Smooth muscle cell (in vitro differentiated cells): ENCODE measurements at regions not wholly inside any gene's neighbourhood (a gene's known extent, or its start where the extent isn't known, plus 50 kb on each side); places are given as distances from the start of the nearest gene placed in this dataset.

Experiments
- DNase-seq: peaks from one replicate; lab custom pipeline; 2025; ENCODE audit not compliant: unreplicated experiment; lab: John Stamatoyannopoulos, UW
- H2AFZ ChIP-seq: fragments of 200-600 bp; sonication (generic); 2 replicates; pipeline ENCODE4 v1.6.0; 2016; ENCODE audit warnings: antibody characterized with exemption, low read depth, mild to moderate bottlenecking
- H3F3A ChIP-seq: fragments of 200-600 bp; sonication (generic); 2 replicates; pipeline ENCODE4 v1.6.0; 2017; ENCODE audit warnings: antibody characterized with exemption, low read depth
- H3K27ac ChIP-seq: fragments of 200-600 bp; sonication (generic); 2 replicates; pipeline ENCODE4 v1.5.1; 2016; ENCODE audit warnings: low read depth, mild to moderate bottlenecking
- H3K27me3 ChIP-seq: fragments of 200-600 bp; sonication (generic); 2 replicates; pipeline ENCODE4 v1.6.1; 2016; ENCODE audit warnings: low read depth, mild to moderate bottlenecking
- H3K36me3 ChIP-seq: fragments of 200-600 bp; sonication (generic); 2 replicates; pipeline ENCODE4 v1.5.1; 2016; ENCODE audit warnings: low read depth
- H3K4me1 ChIP-seq: fragments of 200-600 bp; sonication (generic); 2 replicates; pipeline ENCODE4 v1.5.1; 2016; ENCODE audit warnings: low read depth
- H3K4me2 ChIP-seq: fragments of 200-600 bp; sonication (generic); 2 replicates; pipeline ENCODE4 v1.6.0; 2016; ENCODE audit warnings: mild to moderate bottlenecking
- H3K4me3 ChIP-seq: fragments of 200-600 bp; sonication (generic); 2 replicates; pipeline ENCODE4 v1.5.1; 2016; ENCODE audit warnings: mild to moderate bottlenecking
- H3K79me2 ChIP-seq: fragments of 200-600 bp; sonication (generic); 2 replicates; pipeline ENCODE4 v1.6.0; 2016; ENCODE audit warnings: low read depth, mild to moderate bottlenecking
- H3K9ac ChIP-seq: fragments of 200-600 bp; sonication (generic); 2 replicates; pipeline ENCODE4 v1.6.0; 2016; ENCODE audit warnings: low read depth
- H3K9me3 ChIP-seq: fragments of 200-600 bp; sonication (generic); replicated peaks from 2 replicates; pipeline ENCODE4 v1.5.1; 2016; ENCODE audit warnings: low read depth
- H4K20me1 ChIP-seq: fragments of 200-600 bp; sonication (generic); 2 replicates; pipeline ENCODE4 v1.6.0; 2016; ENCODE audit warnings: low read depth
- WGBS: methylation state at CpG from one replicate; pipeline ENCODE4 v1.1.7; 2016; ENCODE audit warnings: low lambda C conversion rate; 5-methylcytosine and 5-hydroxymethylcytosine counted together
- TF ChIP-seq, protein P1 (sequence below): fragments of 200-600 bp; sonication (generic); IDR thresholded peaks from 2 replicates; pipeline ENCODE4 v1.5.1; 2017; ENCODE audit warnings: borderline replicate concordance, mild to moderate bottlenecking, antibody characterized with exemption; ENCODE audit not compliant: insufficient read depth, poor library complexity, severe bottlenecking

DNA sequence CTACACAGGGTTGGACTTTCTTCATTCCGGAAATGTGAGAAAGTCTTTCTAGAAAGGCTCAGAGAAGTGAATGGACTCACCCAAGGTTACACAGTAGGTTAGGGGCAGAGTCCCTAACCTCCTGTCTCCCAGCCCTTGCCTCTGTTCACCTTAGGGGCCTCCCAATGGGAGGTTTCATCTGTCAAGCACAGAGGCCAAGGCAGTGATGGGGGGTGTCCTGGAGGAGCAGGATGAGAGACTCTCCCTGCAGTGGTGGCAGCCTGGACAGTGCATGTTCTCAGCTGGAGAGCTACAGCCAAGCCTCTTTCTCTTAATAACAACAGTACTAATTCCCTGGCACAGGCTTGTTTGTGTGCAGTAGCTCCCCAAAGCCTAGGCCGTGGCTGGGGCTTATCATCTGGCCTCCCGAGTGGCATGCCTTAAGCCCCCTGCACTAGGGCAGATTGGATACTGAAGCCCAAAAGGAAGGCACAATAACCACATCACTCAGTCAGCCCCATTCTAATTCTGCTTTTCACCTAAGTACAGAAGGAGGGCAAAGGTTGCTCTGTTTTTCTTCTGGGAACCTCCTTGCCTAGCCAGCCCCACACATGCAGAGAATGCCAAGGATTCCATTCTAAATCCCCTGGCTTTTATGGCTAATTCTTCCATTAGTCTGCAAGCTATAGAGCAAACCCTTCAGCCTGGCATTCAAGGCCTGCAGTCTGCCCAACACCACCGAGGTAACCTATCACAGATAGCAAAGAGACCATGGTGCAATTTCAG lies 50.2 kb upstream of the XPA start:
- Histone ChIP-seq H3K79me2 (no peaks in the 10 kb centered on the region), H3K36me3 (no peaks in the 10 kb centered on the region), H3F3A (peaks cover 8% of the 10 kb centered on the region), H3K9me3 (no peaks in the 10 kb centered on the region), H3K4me1 (peaks cover 15% of the 10 kb centered on the region), H3K27ac (no peak overlapping the region), H3K4me2 (peak overlapping the region; percentile 48), H2AFZ (no peak overlapping the region), H3K27me3 (no peaks in the 10 kb centered on the region), H3K9ac (no peak overlapping the region), H3K4me3 (no peak overlapping the region), H4K20me1 (no peaks in the 10 kb centered on the region)
- TF ChIP-seq, protein P1, sequence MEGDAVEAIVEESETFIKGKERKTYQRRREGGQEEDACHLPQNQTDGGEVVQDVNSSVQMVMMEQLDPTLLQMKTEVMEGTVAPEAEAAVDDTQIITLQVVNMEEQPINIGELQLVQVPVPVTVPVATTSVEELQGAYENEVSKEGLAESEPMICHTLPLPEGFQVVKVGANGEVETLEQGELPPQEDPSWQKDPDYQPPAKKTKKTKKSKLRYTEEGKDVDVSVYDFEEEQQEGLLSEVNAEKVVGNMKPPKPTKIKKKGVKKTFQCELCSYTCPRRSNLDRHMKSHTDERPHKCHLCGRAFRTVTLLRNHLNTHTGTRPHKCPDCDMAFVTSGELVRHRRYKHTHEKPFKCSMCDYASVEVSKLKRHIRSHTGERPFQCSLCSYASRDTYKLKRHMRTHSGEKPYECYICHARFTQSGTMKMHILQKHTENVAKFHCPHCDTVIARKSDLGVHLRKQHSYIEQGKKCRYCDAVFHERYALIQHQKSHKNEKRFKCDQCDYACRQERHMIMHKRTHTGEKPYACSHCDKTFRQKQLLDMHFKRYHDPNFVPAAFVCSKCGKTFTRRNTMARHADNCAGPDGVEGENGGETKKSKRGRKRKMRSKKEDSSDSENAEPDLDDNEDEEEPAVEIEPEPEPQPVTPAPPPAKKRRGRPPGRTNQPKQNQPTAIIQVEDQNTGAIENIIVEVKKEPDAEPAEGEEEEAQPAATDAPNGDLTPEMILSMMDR, result no peak
- no peak for DNase-seq
- WGBS, result 30% methylated on average over 4 of the region's 4 CpGs

DNA sequence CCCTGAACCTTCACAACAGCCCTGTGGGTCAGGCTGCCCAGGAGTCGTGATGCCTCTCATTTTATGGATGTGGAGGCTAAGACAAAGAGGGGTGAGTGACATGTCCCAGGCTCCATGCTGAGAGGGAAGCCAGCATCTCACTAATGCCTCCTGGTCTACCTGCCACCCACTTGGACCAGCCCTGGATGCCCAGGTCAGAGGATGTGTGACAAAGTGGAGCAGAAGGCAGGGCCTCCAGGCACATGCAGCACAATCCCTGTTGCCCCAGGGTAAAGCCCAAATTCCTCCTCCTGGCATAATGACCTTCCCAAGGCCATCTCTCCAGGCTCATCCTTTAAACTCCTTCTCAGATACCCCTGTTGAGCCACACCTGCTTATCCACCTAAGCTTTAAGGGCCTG lies 51.4 kb upstream of the XPA start:
- H4K20me1 ChIP-seq, result no peaks in the 10 kb centered on the region
- no peaks in the 10 kb centered on the region for H3K27me3 ChIP-seq
- H3F3A ChIP-seq, result peaks cover 8% of the 10 kb centered on the region
- TF ChIP-seq, protein P1, result no peak
- H3K9ac ChIP-seq, result no peak overlapping the region
- H3K27ac ChIP-seq, result no peak overlapping the region
- WGBS, result 47% methylated on average over 1 of the region's 1 CpG
- H3K4me3 ChIP-seq, result no peak overlapping the region
- peaks cover 15% of the 10 kb centered on the region for H3K4me1 ChIP-seq
- no peaks in the 10 kb centered on the region for H3K9me3 ChIP-seq
- H3K79me2 ChIP-seq, result no peaks in the 10 kb centered on the region
- H3K36me3 ChIP-seq, result no peaks in the 10 kb centered on the region
- H2AFZ ChIP-seq, result no peak overlapping the region
- DNase-seq, result no peak
- H3K4me2 ChIP-seq, result no peak overlapping the region

GRCh38 chr9:97749928-97750327 lies 52.8 kb upstream of the XPA start:
- H3K4me3 ChIP-seq, result no peak overlapping the region
- H3K79me2 ChIP-seq, result no peaks in the 10 kb centered on the region
- peaks cover 8% of the 10 kb centered on the region for H3F3A ChIP-seq
- H3K27me3 ChIP-seq, result no peaks in the 10 kb centered on the region
- DNase-seq, result no peak
- no peak overlapping the region for H3K9ac ChIP-seq
- H3K27ac ChIP-seq, result no peak overlapping the region
- WGBS, result 92% methylated on average over 3 of the region's 3 CpGs
- no peak overlapping the region for H2AFZ ChIP-seq
- H3K4me2 ChIP-seq, result no peak overlapping the region
- TF ChIP-seq, protein P1, result no peak
- H3K4me1 ChIP-seq, result peaks cover 15% of the 10 kb centered on the region
- no peaks in the 10 kb centered on the region for H3K9me3 ChIP-seq
- H3K36me3 ChIP-seq, result no peaks in the 10 kb centered on the region
- H4K20me1 ChIP-seq, result no peaks in the 10 kb centered on the region

DNA sequence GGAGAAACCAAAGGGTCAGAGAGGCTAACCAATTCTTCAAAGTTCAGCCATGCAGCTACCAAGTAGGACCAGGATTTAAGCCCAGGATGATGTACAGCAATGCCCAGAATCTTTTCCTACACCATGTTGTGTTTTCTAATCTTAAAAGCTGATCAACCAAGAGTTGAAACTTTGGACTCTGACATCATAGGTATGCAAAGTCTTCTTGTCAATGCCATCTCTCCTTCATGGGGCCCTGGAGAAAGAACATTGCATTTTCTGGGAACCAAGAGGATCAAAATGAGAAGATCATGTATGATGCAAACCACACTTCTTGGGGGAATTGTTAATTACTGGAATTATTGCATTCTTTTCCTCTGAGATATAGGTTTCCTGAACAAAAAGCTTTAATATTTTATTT lies 54.4 kb upstream of the XPA start:
- H3K4me3 ChIP-seq, result no peak overlapping the region
- peaks cover 15% of the 10 kb centered on the region for H3K4me1 ChIP-seq
- H3K9ac ChIP-seq, result no peak overlapping the region
- peaks cover 8% of the 10 kb centered on the region for H3F3A ChIP-seq
- H4K20me1 ChIP-seq, result no peaks in the 10 kb centered on the region
- no peak overlapping the region for H2AFZ ChIP-seq
- H3K79me2 ChIP-seq, result no peaks in the 10 kb centered on the region
- H3K4me2 ChIP-seq, result no peak overlapping the region
- DNase-seq, result no peak
- no peak overlapping the region for H3K27ac ChIP-seq
- no peaks in the 10 kb centered on the region for H3K36me3 ChIP-seq
- H3K9me3 ChIP-seq, result no peaks in the 10 kb centered on the region
- TF ChIP-seq, protein P1, result no peak
- peaks cover under 1% of the 10 kb centered on the region for H3K27me3 ChIP-seq
